HL-60 (cell line): ENCODE measurements at regions not wholly inside any gene's neighbourhood (a gene's known extent, or its start where the extent isn't known, plus 50 kb on each side); places are given as distances from the start of the nearest gene placed in this dataset.

Experiments
- GABPA ChIP-seq: IDR thresholded peaks from 2 replicates; pipeline ENCODE4 v1.6.1; 2012; ENCODE audit warnings: low read depth
- POLR2AphosphoS5 ChIP-seq: IDR thresholded peaks from 2 replicates; pipeline ENCODE4 v1.6.1; 2012; ENCODE audit warnings: low read depth
- SPI1 ChIP-seq: IDR thresholded peaks from 2 replicates; pipeline ENCODE4 v1.6.1; 2012; ENCODE audit warnings: low read depth, mild to moderate bottlenecking, borderline replicate concordance
- TF ChIP-seq, protein P1 (sequence below): IDR thresholded peaks from one replicate; pipeline ENCODE4 v1.5.1; 2011; ENCODE audit warnings: low read length, control low read depth, inconsistent platforms; ENCODE audit not compliant: insufficient read depth
- TF ChIP-seq, protein P2 (sequence below): IDR thresholded peaks from 2 replicates; pipeline ENCODE4 v1.6.1; 2012; ENCODE audit warnings: low read depth; ENCODE audit not compliant: insufficient replicate concordance

DNA sequence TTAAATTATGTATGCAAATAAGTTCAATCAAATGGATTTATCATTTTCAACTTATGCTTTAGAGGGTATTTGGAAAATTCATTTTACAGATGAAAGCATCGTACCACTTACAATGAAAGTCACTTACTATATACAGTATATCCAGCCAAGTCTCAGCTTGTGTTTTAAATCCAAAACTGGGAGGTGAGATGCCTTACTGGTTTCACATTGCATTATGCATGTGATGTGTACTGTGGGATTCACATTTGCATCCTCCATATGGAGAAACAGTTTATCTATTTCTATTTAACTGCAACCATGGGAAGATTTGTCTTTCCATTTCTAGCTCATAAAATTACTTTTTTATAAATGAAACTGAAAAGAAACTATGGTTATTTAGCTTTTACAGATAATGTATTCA, 248.1 kb downstream of the CNTN3 start:
- TF ChIP-seq, protein P1, sequence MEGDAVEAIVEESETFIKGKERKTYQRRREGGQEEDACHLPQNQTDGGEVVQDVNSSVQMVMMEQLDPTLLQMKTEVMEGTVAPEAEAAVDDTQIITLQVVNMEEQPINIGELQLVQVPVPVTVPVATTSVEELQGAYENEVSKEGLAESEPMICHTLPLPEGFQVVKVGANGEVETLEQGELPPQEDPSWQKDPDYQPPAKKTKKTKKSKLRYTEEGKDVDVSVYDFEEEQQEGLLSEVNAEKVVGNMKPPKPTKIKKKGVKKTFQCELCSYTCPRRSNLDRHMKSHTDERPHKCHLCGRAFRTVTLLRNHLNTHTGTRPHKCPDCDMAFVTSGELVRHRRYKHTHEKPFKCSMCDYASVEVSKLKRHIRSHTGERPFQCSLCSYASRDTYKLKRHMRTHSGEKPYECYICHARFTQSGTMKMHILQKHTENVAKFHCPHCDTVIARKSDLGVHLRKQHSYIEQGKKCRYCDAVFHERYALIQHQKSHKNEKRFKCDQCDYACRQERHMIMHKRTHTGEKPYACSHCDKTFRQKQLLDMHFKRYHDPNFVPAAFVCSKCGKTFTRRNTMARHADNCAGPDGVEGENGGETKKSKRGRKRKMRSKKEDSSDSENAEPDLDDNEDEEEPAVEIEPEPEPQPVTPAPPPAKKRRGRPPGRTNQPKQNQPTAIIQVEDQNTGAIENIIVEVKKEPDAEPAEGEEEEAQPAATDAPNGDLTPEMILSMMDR: no peak
- no peak for TF ChIP-seq POLR2AphosphoS5
- TF ChIP-seq GABPA: no peak
- TF ChIP-seq, protein P2, sequence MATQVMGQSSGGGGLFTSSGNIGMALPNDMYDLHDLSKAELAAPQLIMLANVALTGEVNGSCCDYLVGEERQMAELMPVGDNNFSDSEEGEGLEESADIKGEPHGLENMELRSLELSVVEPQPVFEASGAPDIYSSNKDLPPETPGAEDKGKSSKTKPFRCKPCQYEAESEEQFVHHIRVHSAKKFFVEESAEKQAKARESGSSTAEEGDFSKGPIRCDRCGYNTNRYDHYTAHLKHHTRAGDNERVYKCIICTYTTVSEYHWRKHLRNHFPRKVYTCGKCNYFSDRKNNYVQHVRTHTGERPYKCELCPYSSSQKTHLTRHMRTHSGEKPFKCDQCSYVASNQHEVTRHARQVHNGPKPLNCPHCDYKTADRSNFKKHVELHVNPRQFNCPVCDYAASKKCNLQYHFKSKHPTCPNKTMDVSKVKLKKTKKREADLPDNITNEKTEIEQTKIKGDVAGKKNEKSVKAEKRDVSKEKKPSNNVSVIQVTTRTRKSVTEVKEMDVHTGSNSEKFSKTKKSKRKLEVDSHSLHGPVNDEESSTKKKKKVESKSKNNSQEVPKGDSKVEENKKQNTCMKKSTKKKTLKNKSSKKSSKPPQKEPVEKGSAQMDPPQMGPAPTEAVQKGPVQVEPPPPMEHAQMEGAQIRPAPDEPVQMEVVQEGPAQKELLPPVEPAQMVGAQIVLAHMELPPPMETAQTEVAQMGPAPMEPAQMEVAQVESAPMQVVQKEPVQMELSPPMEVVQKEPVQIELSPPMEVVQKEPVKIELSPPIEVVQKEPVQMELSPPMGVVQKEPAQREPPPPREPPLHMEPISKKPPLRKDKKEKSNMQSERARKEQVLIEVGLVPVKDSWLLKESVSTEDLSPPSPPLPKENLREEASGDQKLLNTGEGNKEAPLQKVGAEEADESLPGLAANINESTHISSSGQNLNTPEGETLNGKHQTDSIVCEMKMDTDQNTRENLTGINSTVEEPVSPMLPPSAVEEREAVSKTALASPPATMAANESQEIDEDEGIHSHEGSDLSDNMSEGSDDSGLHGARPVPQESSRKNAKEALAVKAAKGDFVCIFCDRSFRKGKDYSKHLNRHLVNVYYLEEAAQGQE: no peak
- TF ChIP-seq SPI1: no peak
